NOMO-1 treated with DMSO at 0.1 percent for 48 hours (cell line): ENCODE measurements at regions not wholly inside any gene's neighbourhood (a gene's known extent, or its start where the extent isn't known, plus 50 kb on each side); places are given as distances from the start of the nearest gene placed in this dataset.
"Not testable (repeated sequence)": the region's sequence is repeated elsewhere in the genome, so short reads cannot be mapped to it uniquely, and the experiment has no call there.

Experiments used
- DNase-seq: peaks from one replicate; lab custom pipeline; 2025; ENCODE audit not compliant: unreplicated experiment; lab: John Stamatoyannopoulos, UW

DNA sequence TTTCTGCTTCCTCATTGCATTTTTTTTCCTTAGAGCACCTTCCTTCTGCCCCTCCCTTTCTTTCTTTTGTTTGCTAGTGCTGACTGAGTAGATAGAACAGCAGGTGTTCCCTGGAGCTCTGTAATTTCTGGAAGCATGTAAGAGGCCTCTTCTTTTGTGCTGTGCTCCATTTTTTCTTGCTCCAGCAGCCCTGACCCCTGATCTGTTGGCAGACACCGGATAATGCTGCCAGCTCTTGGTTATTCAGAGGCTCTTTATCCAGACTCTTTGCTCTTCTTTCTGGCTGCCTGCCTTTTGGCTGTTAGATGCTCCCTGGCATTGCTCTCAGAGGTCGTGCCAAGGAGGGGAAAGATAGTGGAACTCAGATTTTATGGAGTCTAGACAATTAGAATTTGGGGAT, 104.4 kb upstream of the RBMS3 start:
- no peak for DNase-seq

DNA sequence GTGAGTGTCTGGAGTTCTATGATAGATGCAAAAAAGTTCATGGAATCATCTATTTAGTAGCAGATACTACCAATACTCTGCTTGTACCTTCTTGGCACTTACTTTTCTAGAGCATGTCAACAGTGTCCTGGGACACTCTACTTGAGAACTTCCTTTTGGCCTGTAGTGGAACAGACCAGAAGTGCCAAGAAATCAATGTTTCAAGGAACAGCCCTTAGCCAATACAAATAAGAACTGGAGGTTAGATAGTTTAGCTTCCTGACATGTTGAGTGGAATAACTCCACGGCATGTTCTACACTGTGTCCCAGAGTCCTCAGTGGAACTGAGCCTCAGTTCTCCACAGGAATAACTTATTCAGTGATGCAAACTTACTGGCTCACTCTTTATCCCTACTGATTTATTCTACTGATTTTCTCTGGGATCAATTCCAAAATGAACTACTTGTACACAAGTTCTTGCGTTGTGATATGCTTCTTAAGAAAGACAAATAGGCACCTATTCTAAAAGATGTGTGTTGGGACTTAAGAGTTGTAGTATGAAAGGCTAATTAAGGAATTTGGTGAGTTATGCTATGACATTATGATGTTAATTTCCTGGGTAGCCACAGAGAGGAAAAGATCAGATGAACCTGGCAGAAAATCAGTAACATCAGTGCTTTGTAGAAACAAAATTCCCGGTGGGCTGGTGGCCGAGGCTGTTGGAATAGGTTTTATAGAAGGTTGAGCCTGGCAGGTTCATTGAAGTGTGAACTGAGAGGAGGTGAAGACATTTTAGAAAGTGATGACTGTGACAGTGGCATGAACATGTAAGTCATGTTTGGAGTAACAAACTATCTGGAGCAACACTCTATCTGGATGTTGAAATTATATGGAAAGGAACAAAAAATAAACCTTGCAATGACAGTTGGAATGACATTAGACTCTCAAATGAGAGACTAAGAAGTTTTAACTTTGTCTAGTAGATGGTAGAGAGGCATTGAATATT, 101.8 kb upstream of the RBMS3 start:
- DNase-seq, result no peak

DNA sequence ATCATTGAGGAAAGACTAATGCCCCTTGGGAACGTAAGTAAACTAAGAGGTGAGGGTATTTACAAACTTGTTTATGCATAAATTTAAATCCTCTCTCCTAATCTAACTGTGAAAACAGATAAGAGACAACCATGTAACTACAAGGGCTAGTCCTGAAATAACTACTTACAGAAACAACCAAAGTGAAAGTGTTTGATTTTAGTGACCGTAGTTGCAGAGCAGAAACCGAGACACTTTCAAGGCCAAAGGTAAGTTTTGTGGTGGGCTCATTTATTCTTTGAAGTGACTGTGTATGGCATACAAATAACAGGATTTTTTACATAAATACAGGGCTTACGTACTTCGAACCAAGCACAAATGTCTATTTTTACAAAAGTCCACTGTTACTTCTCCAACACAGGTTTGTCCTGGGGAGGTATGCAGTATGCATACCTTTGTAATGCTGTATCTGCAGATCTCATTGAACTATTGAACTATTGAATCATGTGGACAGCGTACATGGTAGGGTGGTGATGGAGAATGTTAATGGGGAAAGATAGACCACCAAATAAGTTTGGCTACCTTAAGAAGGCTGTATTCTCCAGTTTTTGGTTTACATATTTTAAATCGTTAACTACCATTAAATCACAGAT, 99.6 kb upstream of the RBMS3 start:
- no peak for DNase-seq

DNA sequence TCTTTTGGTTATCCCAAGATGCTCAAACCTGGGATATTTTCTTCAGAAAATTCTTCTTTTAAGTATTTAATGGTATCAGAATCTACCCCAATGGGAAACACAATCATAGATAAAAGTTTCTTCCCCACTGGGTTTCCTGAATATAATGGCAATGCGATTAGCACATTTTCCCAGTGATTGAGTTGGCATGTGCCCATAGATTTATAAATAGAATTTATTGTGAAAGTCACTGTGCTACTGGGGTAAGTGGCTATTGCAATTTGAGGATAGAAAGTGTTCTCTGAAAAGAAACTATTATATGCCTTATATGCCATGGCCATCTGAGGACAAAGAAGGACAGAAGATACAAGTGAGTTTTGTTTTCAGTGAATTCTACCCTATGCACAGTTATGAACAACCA, 99.0 kb upstream of the RBMS3 start:
- no peak for DNase-seq

GRCh38 chr3:29182828-29183227, 98.0 kb upstream of the RBMS3 start:
- not testable (repeated sequence) for DNase-seq

- no peak for DNase-seq
These were observed 97.4 kb upstream of the RBMS3 start for GRCh38 chr3:29183346-29184087.

DNA sequence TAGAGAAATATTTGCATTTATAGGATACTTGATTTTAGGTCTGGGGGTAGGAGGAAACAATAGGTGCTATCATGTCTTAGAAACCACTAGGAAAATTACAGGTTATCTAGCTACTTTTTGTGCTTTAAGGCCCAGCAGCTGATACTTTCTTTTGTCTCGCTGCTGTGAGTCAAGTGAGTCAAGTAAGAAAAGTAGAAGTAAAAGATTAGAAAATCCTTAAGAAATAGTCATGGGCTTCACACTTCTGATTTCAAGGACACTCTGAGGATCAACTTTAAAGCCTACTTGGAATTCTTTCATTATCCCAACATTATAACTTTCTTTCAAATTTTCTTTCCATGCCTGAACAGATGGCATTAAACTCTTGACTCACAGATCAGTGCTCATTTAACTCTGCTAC, 95.2 kb upstream of the RBMS3 start:
- no peak for DNase-seq

DNA sequence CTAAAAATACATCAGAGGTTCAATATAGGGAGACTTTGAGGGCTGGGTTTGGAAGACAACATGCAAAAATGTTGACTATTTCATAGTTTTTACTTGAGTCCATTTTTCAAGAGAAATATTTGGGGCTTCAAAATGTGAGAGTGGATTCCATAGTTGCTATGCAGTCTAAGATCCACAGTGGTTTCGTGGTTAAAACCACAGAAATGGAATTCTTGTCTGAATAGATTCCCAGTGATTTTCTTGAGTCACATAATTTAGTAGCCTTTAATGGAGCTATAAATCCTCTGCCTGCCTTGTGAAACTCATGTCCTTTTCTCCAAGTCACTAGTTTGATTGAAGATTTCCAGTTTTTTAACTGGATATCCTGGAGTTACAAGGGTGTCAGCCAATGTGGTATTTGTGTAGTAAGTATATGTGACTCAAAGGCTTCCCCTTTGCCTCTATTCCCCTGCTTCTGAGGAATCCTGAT, 94.7 kb upstream of the RBMS3 start:
- no peak for DNase-seq

GRCh38 chr3:29186982-29187725, 93.7 kb upstream of the RBMS3 start:
- DNase-seq, result no peak

- no peak for DNase-seq
These were observed 91.5 kb upstream of the RBMS3 start for GRCh38 chr3:29189328-29189727.

DNA sequence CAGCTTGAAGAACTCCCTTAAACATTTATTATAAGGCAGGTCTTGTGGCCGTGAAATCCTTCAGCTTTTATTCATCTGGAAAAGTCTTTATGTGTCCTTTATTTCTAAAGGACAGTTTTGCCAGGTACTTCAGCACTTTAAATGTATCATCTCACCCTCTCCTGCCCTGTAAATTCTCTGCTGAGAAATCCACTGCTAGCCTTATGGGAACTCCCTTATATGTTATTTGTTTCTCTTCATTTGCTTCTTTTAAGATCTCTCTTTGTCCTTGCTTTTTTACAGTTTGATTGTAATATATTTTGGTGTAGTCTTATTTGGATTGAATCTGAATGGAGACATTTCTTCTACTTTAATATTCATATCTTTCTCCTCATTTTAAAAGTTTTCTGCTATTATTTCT, 86.7 kb upstream of the RBMS3 start:
- DNase-seq, result no peak

DNA sequence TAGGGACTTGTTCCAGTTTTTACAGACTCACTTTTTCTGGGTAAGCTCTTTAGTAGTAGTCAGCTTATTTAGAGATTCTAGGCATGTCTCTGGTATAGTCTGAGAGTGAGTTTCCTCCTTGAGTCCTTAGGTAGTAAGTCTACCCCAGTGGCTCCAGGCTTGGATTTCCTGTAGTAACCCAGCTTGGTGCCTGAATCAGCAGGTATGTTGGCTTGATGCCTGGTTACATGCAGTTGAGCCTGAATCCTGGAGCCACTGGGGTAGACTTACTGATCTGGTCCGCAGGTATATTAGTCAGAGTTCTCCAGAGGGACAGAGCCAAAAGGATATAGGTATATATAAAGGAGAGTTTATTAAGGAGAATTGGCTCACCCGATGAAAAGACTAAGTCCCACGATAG, 85.8 kb upstream of the RBMS3 start:
- no peak for DNase-seq

- no peak for DNase-seq
These were observed 79.3 kb upstream of the RBMS3 start for GRCh38 chr3:29201604-29202003.

GRCh38 chr3:29202378-29202777, 78.5 kb upstream of the RBMS3 start:
- DNase-seq, result no peak

DNA sequence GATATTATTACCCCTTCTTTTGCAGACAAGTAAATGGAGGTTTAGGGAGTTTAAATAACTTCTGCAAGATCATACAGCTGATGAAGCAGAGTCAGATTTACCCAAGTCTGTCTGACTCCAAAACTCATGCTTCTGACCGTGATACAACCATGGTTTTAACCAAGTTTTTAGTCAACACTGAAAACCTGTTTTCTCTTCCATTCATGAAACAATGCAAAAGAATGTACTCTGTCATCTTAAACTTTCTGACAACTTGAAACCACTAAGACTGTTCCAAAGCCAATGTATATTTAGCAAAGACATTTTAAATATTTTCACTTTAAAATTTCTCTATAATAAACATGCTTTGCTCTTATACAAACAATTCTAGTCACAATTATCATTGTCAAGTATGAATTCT, 77.0 kb upstream of the RBMS3 start:
- DNase-seq, result no peak

GRCh38 chr3:29207427-29207826, 73.4 kb upstream of the RBMS3 start:
- DNase-seq, result no peak

DNA sequence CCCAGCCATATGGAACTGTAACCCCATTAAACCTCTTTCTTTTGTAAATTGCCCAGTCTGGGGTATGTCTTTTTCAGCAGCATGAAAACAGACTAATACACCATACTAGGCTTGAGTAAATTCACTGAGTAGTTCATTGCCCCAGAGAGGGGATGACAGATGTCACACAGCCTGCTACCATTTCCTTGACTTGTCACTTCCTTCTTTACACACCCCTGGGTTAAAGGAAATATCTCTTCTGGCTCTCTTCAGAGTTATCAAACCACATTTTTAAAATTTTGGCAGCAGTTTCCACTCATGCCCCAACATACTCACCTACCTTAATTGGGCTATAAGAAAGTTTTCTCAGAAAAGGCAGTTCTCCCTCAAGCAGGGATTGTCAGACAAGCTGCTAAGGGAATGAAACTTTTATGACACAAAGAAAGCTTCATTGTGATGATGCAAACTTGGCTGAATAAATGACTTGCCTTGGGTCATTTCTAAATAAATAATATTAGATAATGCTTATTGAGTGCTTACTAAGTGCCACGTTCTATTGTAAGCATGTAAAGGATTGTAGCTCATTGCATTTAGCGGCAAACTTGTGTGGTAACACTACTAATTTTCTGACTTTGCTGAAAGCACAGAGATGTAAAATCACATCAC, 68.0 kb upstream of the RBMS3 start:
- DNase-seq, result no peak

GRCh38 chr3:29214009-29214658, 66.7 kb upstream of the RBMS3 start:
- no peak for DNase-seq

GRCh38 chr3:29215948-29216347, 64.9 kb upstream of the RBMS3 start:
- DNase-seq, result no peak

DNA sequence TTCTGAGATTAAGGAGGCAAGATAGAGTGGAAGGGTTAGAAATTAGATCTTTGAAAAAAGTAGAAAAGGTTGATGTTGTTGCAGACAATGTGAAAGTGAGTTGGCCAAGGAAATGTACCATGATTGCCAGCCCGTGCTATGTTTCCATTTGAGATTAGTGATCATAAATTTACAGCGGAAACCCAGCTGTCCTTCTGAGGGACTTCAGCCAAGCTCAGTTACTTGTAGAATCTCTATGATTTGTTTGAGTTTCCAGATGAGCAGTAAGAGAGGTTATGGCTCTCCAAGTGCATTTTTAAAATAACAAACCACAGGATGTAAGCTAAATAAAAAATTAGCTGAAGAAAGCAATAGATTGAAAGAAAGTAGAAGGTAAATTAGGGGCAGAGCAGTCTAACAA, 54.2 kb upstream of the RBMS3 start:
- no peak for DNase-seq
